Heart left ventricle (tissue), 16 donors: ENCODE measurements at regions not wholly inside any gene's neighbourhood (a gene's known extent, or its start where the extent isn't known, plus 50 kb on each side); places are given as distances from the start of the nearest gene placed in this dataset.

Experiments
- ATAC-seq, 4 donors: fragments of 200-7000 bp; cut with Tn5 transposase; one replicate each; pipeline ENCODE4 v1.9.1; 2020 to 2022; ENCODE audit warnings: moderate library complexity in 4 of 4, mild to moderate bottlenecking in 3 of 4, moderate number of reproducible peaks in 1 of 4
- DNase-seq, 5 donors: peaks; one replicate each; pipeline ENCODE4 v3.0.0-alpha.2; 2020
- H3K27ac ChIP-seq, 12 donors: fragments of 200-600 bp; sonication (generic) in 4 of 12; one replicate each; pipeline versions ENCODE4 v1.5.0 to v1.8.0; 2016 to 2022; ENCODE audit warnings: mild to moderate bottlenecking in 2 of 12
- H3K27me3 ChIP-seq, 9 donors: fragments of 200-600 bp; sonication (generic) in 2 of 9; one replicate each; pipeline versions ENCODE4 v1.5.1 to v1.8.0; 2016 to 2022; ENCODE audit warnings: mild to moderate bottlenecking in 3 of 9
- H3K36me3 ChIP-seq, 9 donors: fragments of 200-600 bp; sonication (generic) in 2 of 9; one replicate each; pipeline versions ENCODE4 v1.5.0 to v1.8.0; 2018 to 2022; ENCODE audit warnings: mild to moderate bottlenecking in 2 of 9
- H3K4me1 ChIP-seq, 12 donors: fragments of 200-600 bp; sonication (generic) in 4 of 12; one replicate each; pipeline versions ENCODE4 v1.5.0 to v1.8.0; 2016 to 2022; ENCODE audit warnings: mild to moderate bottlenecking in 3 of 12
- H3K4me3 ChIP-seq, 12 donors: fragments of 200-600 bp; sonication (generic) in 4 of 12; one replicate each; pipeline versions ENCODE4 v1.5.0 to v1.8.0; 2017 to 2022; ENCODE audit warnings: mild to moderate bottlenecking in 9 of 12, moderate library complexity in 4 of 12
- H3K9me3 ChIP-seq, 12 donors: fragments of 200-600 bp; sonication (generic) in 4 of 12; one replicate each; pipeline versions ENCODE4 v1.5.0 to v1.8.0; 2016 to 2022; ENCODE audit warnings: mild to moderate bottlenecking in 1 of 12
- POLR2A ChIP-seq, 2 donors: fragments of 450-650 bp; IDR thresholded peaks; one replicate each; pipeline ENCODE4 v1.6.1; 2017; ENCODE audit warnings: antibody characterized with exemption in 2 of 2, mild to moderate bottlenecking in 2 of 2, moderate library complexity in 2 of 2
- WGBS, 4 donors: extraction: QIAGEN DNeasy Blood & Tissue Kit in 2 of 4; methylation state at CpG; one replicate each; pipeline versions ENCODE4 v1.1.5 to v1.1.7; 2013 to 2018; 5-methylcytosine and 5-hydroxymethylcytosine counted together
- intact Hi-C, 10 donors: fragments of 100-400 bp; cut with DNase I; formaldehyde crosslinking; loops; one replicate each; pipeline versions ENCODE4 v1.11.1 to v1.14.2; 2022
- TF ChIP-seq, protein P1 (sequence below), 12 donors: fragments of 200-600 bp; sonication (generic) in 4 of 12; IDR thresholded peaks; one replicate each; pipeline versions ENCODE4 v1.5.0 to v1.8.0; 2018 to 2022; ENCODE audit warnings: antibody characterized with exemption in 12 of 12, mild to moderate bottlenecking in 5 of 12
- donor health status: ischemic (EF 13 %, LVEDD 7.1; RV severe dilation, severe dysfunction).
- donor health status: healthy with polysubstance abuse.
- donor health status: DM: no; HTN: yes; CAD: no.
- donor health status: DM: no; HTN: no; CAD: no.
- donor health status: ischemic (EF 25% LVEDD 6.9; RV normal size, moderate dysfunction).
- donor health status: ischemic (EF 25% LVEDD 5.7; RV mildly dilated, moderate dysfunction).
- donor health status: healthy.
- donor health status: DM: yes; HTN: yes; CAD: no.
- donor health status: ischemic (EF 35%, LVEDD 5.7; RV mildly dilated, moderate dysfunction).
- donor health status: nonischemic (EF 11% LVEDD 7.7; RV severe dilation, severe dysfunction).
- donor health status: DM: yes; HTN: yes; CAD: no.
- donor health status: PGD.
- donor health status: ischemic (EF 29% LVEDD 5.4; RV normal size, mild dysfunction).
- donor health status: nonischemic (EF 23%, LVEDD 6.1; RV moderate dilation, normal function).

DNA sequence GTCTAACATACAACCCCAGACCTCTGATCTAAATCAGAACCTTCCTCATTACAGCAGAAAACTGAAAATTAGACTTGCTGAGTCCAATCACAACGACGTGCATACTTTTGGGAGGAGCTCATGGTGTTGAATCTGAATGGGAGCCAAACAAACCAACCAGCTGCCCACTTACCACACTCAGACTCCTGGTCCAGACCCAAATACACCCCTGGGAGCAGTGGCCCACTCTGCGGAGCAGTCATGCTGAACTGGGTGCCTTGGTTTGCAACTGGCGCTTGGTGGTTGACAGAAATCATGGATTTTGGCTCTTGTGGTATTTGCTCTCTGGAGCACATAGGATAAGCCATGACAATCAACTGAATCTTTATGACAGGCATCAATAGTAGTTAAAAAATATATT, 253.6 kb upstream of the TNP1 start:
- H3K27ac ChIP-seq, result no peak overlapping the region
- no peaks in the 10 kb centered on the region for H3K36me3 ChIP-seq
- H3K4me3 ChIP-seq, result no peak overlapping the region
- H3K4me1 ChIP-seq, result no peaks in the 10 kb centered on the region
- H3K9me3 ChIP-seq, result peaks cover 0 to 4% (median 0%) of the 10 kb centered on the region in 12 donors
- no peak for TF ChIP-seq POLR2A (IDR thresholded peaks at IDR 0.05)
- TF ChIP-seq, protein P1, sequence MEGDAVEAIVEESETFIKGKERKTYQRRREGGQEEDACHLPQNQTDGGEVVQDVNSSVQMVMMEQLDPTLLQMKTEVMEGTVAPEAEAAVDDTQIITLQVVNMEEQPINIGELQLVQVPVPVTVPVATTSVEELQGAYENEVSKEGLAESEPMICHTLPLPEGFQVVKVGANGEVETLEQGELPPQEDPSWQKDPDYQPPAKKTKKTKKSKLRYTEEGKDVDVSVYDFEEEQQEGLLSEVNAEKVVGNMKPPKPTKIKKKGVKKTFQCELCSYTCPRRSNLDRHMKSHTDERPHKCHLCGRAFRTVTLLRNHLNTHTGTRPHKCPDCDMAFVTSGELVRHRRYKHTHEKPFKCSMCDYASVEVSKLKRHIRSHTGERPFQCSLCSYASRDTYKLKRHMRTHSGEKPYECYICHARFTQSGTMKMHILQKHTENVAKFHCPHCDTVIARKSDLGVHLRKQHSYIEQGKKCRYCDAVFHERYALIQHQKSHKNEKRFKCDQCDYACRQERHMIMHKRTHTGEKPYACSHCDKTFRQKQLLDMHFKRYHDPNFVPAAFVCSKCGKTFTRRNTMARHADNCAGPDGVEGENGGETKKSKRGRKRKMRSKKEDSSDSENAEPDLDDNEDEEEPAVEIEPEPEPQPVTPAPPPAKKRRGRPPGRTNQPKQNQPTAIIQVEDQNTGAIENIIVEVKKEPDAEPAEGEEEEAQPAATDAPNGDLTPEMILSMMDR (IDR thresholded peaks at IDR 0.05), result no peak
- intact Hi-C loops, result no loop called here
- H3K27me3 ChIP-seq, result no peaks in the 10 kb centered on the region
- DNase-seq (no peak), ATAC-seq (no peak)
- WGBS, 4 donors, result 91 to 98% (median 95%) methylated on average over 4 of the region's 4 CpGs

DNA sequence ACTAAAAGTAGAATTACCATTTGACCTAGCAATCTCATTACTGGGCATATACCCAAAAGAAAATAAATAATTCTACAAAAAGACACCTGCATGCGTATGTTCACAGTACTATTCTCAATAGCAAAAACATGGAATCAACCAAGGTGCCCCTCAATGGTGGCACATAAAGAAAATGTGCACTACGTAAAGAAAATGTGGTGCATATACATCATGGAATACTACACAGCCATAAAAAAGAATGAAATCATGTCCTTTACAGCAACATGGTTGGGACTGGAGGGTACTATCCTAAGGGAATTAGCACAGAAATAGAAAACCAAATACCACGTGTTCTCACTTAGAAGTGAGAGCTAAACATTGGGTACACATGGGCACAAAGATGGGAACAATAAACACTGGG, 250.7 kb upstream of the TNP1 start:
- intact Hi-C loops, result no loop called here
- no peak for TF ChIP-seq POLR2A (IDR thresholded peaks at IDR 0.05)
- TF ChIP-seq, protein P1 (IDR thresholded peaks at IDR 0.05), result no peak
- Histone ChIP-seq H3K27me3 (no peaks in the 10 kb centered on the region), H3K4me3 (no peak overlapping the region), H3K36me3 (no peaks in the 10 kb centered on the region), H3K9me3 (peaks cover 0 to 4% (median 0%) of the 10 kb centered on the region in 12 donors), H3K27ac (no peak overlapping the region), H3K4me1 (no peaks in the 10 kb centered on the region)
- 90 to 96% (median 94%) methylated on average over 3 of the region's 3 CpGs for WGBS, 4 donors
- ATAC-seq (no peak), DNase-seq (no peak)

DNA sequence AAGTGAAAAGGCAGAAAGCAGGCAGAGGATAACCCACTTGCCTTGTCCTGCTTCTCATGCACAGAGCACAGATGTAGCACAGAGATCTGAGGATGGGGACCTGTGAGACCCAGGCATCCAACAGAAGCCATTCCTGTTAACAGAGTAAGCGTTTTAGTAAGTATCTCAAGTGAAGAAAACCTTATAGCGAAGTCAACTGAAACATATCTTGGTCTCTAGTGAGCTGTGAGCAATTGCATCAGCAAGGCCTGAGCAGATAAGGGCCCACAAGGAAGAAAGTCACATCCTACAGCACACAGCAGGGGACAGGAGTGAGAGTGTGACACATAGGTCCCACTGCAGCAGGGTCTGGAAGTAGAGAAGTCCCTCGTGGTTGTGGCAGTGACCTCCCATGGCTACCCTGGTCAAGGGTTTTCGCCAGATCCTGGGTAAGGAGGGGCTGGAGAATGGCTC, 248.7 kb upstream of the TNP1 start:
- H3K27me3 ChIP-seq, result no peaks in the 10 kb centered on the region
- H3K4me1 ChIP-seq, result peaks cover 0 to 5% (median 0%) of the 10 kb centered on the region in 12 donors
- DNase-seq (no peak), ATAC-seq (no peak)
- no peak overlapping the region for H3K27ac ChIP-seq
- no peaks in the 10 kb centered on the region for H3K36me3 ChIP-seq
- WGBS, 4 donors, result 63 to 88% (median 82%) methylated on average over 4 of the region's 4 CpGs
- no peak overlapping the region for H3K4me3 ChIP-seq
- TF ChIP-seq, protein P1 (IDR thresholded peaks at IDR 0.05), result no peak
- no peak for TF ChIP-seq POLR2A (IDR thresholded peaks at IDR 0.05)
- peaks cover 0 to 4% (median 0%) of the 10 kb centered on the region in 12 donors for H3K9me3 ChIP-seq
- intact Hi-C loops, result no loop called here

DNA sequence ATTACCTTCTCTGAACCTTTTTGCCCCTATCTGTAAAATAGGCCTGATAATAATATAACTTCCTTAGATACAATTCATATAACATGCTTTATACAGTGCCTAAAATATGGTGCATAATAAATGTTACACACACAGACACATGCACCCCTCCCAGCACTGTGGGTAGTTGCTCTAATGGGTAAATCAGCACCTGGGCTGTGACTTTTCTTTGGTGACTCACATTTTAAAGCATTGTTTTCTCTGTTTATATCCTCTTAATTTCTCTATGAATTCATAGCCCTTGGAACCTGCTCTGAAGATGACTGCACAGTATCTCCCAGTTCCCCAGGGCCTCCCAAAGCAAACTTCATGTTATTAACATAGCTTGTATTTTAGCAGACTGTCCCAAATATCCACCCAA, 248.2 kb upstream of the TNP1 start:
- no peak overlapping the region for H3K4me3 ChIP-seq
- no peaks in the 10 kb centered on the region for H3K36me3 ChIP-seq
- peaks cover 0 to 5% (median 0%) of the 10 kb centered on the region in 12 donors for H3K4me1 ChIP-seq
- no peaks in the 10 kb centered on the region for H3K27me3 ChIP-seq
- no peak overlapping the region for H3K27ac ChIP-seq
- DNase-seq (no peak), ATAC-seq (no peak)
- TF ChIP-seq, protein P1 (IDR thresholded peaks at IDR 0.05), result no peak
- no peak for TF ChIP-seq POLR2A (IDR thresholded peaks at IDR 0.05)
- intact Hi-C loops, result no loop called here
- H3K9me3 ChIP-seq, result peaks cover 0 to 4% (median 0%) of the 10 kb centered on the region in 12 donors
